Heart left ventricle (tissue), 13 donors: ENCODE measurements at regions not wholly inside any gene's neighbourhood (a gene's known extent, or its start where the extent isn't known, plus 50 kb on each side); places are given as distances from the start of the nearest gene placed in this dataset.

Source experiments
- CTCF ChIP-seq, 12 donors: fragments of 200-600 bp; sonication (generic) in 4 of 12; IDR thresholded peaks; one replicate each; pipeline versions ENCODE4 v1.5.0 to v1.8.0; 2018 to 2022; ENCODE audit warnings: antibody characterized with exemption in 12 of 12, mild to moderate bottlenecking in 5 of 12
- POLR2A ChIP-seq, 2 donors: fragments of 450-650 bp; IDR thresholded peaks; one replicate each; pipeline ENCODE4 v1.6.1; 2017; ENCODE audit warnings: antibody characterized with exemption in 2 of 2, mild to moderate bottlenecking in 2 of 2, moderate library complexity in 2 of 2
- donor health status: ischemic (EF 13 %, LVEDD 7.1; RV severe dilation, severe dysfunction).
- donor health status: DM: no; HTN: yes; CAD: no.
- donor health status: DM: no; HTN: no; CAD: no.
- donor health status: ischemic (EF 25% LVEDD 6.9; RV normal size, moderate dysfunction).
- donor health status: ischemic (EF 25% LVEDD 5.7; RV mildly dilated, moderate dysfunction).
- donor health status: ischemic (EF 35%, LVEDD 5.7; RV mildly dilated, moderate dysfunction).
- donor health status: nonischemic (EF 11% LVEDD 7.7; RV severe dilation, severe dysfunction).
- donor health status: DM: yes; HTN: yes; CAD: no.
- donor health status: PGD.
- donor health status: ischemic (EF 29% LVEDD 5.4; RV normal size, mild dysfunction).
- donor health status: nonischemic (EF 23%, LVEDD 6.1; RV moderate dilation, normal function).

GRCh38 chr5:90141984-90142383 lies 267.6 kb downstream of the CETN3 start:
- TF ChIP-seq CTCF (IDR thresholded peaks at IDR 0.05) (no peak), POLR2A (IDR thresholded peaks at IDR 0.05) (no peak)
